K562 (cell line): ENCODE measurements at regions not wholly inside any gene's neighbourhood (a gene's known extent, or its start where the extent isn't known, plus 50 kb on each side); places are given as distances from the start of the nearest gene placed in this dataset.

ENCODE experiments used
- ATAC-seq: fragments of 200-7000 bp; cut with Tn5 transposase; 3 replicates; pipeline ENCODE4 v1.9.1; 2020; ENCODE audit warnings: moderate library complexity
- BruUV-seq: library from RNA; stranded (reverse); fragments of 400-500 nt; replicated peaks from 2 replicates; lab custom pipeline; 2021; lab: Mats Ljungman, UMichigan
- CTCF ChIA-PET: fragments of 300-600 bp; formaldehyde crosslinking; extraction: SDS; loops from one replicate; lab custom pipeline; 2021; ENCODE audit warnings: low intra/inter-chr PET ratio; lab: Yijun Ruan, JAX
- POLR2A ChIA-PET: fragments of 300-600, 350-650 bp; sonication (Branson Sonifier 250); formaldehyde crosslinking; extraction: SDS; loops from one replicate; lab custom pipeline; 2021; ENCODE audit warnings: antibody characterized with exemption, inconsistent platforms; lab: Yijun Ruan, JAX
- DNase-seq, 4 experiments: peaks; one replicate each; pipeline versions ENCODE4 v3.0.0 to v3.0.0-alpha.2; 2011 to 2018; ENCODE audit warnings: low spot score in 3 of 4, mixed read lengths in 3 of 4; ENCODE audit errors: extremely low read depth in 1 of 4
- FAIRE-seq: peaks from 2 replicates; lab custom pipeline; 2011; peaks lifted over from hg19 to GRCh38; lab: Jason Lieb, UNC
- H2AFZ ChIP-seq: 2 replicates; pipeline ENCODE4 v1.6.0; 2011; ENCODE audit warnings: low read depth, low read length, control low read depth, inconsistent platforms
- H3K27ac ChIP-seq: fragments of 200-600 bp; 3 replicates; pipeline ENCODE4 v1.8.0; 2011; ENCODE audit warnings: low read depth, mild to moderate bottlenecking, control low read depth, inconsistent platforms, low read length, moderate library complexity, mixed read lengths; ENCODE audit errors: extremely low read depth
- H3K27me3 ChIP-seq, 2 experiments: fragments of 300-600 bp in 1 of 2; 2 replicates in 1 of 2; 3 replicates in 1 of 2; pipeline versions ENCODE4 v1.6.0 to v1.8.0; 2011; ENCODE audit warnings: inconsistent platforms in 2 of 2, low read length in 2 of 2, mild to moderate bottlenecking in 1 of 2, mixed read lengths in 1 of 2, moderate library complexity in 1 of 2; ENCODE audit not compliant: control insufficient read depth in 2 of 2, insufficient read depth in 2 of 2
- H3K36me3 ChIP-seq: fragments of 300-600 bp; 3 replicates; pipeline ENCODE4 v1.8.0; 2011; ENCODE audit warnings: mild to moderate bottlenecking, low read length, inconsistent platforms; ENCODE audit not compliant: control insufficient read depth, insufficient read depth
- H3K4me1 ChIP-seq, 2 experiments: fragments of 200-600 bp in 1 of 2; replicated peaks in 1 of 2; 2 replicates in 1 of 2; 3 replicates in 1 of 2; pipeline versions ENCODE4 v1.5.1 to v1.8.0; 2011; ENCODE audit warnings: inconsistent platforms in 2 of 2, low read length in 2 of 2, mild to moderate bottlenecking in 1 of 2, mixed read lengths in 1 of 2, moderate library complexity in 1 of 2; ENCODE audit not compliant: control insufficient read depth in 2 of 2, insufficient read depth in 2 of 2
- H3K4me2 ChIP-seq: 2 replicates; pipeline ENCODE4 v1.6.1; 2011; ENCODE audit warnings: low read length, control low read depth, inconsistent platforms, mixed read lengths; ENCODE audit not compliant: insufficient read depth
- H3K4me3 ChIP-seq: fragments of 200-600 bp; sonication (generic), shearing (Covaris generic); 2 replicates; pipeline ENCODE4 v1.5.1; 2016; ENCODE audit warnings: control low read depth, inconsistent platforms
- H3K79me2 ChIP-seq: fragments of 200-600 bp; 3 replicates; pipeline ENCODE4 v1.8.0; 2011; ENCODE audit warnings: low read length, inconsistent platforms; ENCODE audit not compliant: control insufficient read depth, insufficient read depth
- H3K9ac ChIP-seq, 2 experiments: 2 replicates each; pipeline versions ENCODE4 v1.6.0 to v1.6.1; 2011; ENCODE audit warnings: low read depth in 2 of 2, low read length in 2 of 2, control low read depth in 1 of 2, inconsistent platforms in 1 of 2, mild to moderate bottlenecking in 1 of 2, mixed read lengths in 1 of 2; ENCODE audit not compliant: insufficient read depth in 1 of 2
- H3K9me1 ChIP-seq: one replicate; pipeline ENCODE4 v1.6.0; 2011; ENCODE audit warnings: inconsistent platforms, mild to moderate bottlenecking, low read length, moderate library complexity; ENCODE audit not compliant: control insufficient read depth, insufficient read depth
- H3K9me3 ChIP-seq: replicated peaks from 2 replicates; pipeline ENCODE4 v1.5.1; 2011; ENCODE audit warnings: low read depth, low read length, inconsistent platforms; ENCODE audit not compliant: control insufficient read depth, insufficient read depth
- H4K20me1 ChIP-seq: replicated peaks from 2 replicates; pipeline ENCODE4 v1.6.1; 2011; ENCODE audit warnings: low read length, inconsistent platforms, mixed read lengths; ENCODE audit not compliant: control insufficient read depth, insufficient read depth
- CBX3 ChIP-seq, 2 experiments: IDR thresholded peaks; 1 replicate in 1 of 2; 2 replicates in 1 of 2; pipeline ENCODE4 v1.6.1; 2012; ENCODE audit warnings: inconsistent platforms in 2 of 2, low read length in 2 of 2, borderline replicate concordance in 1 of 2, control low read depth in 1 of 2
- CHD1 ChIP-seq: fragments of 200-600 bp; sonication (generic); IDR thresholded peaks from one replicate; pipeline ENCODE4 v1.6.1; 2012; ENCODE audit warnings: mild to moderate bottlenecking, moderate library complexity, low read length, inconsistent platforms
- ELF2 ChIP-seq: fragments of 250-450 bp; sonication (Bioruptor Pico); IDR thresholded peaks from 2 replicates; pipeline ENCODE4 v1.5.0; 2021; ENCODE audit warnings: mild to moderate bottlenecking
- HBP1 ChIP-seq: fragments of 450-650 bp; formaldehyde crosslinking; IDR thresholded peaks from 2 replicates; pipeline ENCODE4 v1.4.0; 2022; ENCODE audit warnings: missing genetic modification characterization
- PURB ChIP-seq: sonication (generic); formaldehyde crosslinking; IDR thresholded peaks from 2 replicates; pipeline ENCODE4 v1.9.0; 2021; ENCODE audit warnings: low read depth, mild to moderate bottlenecking, missing genetic modification reagents
- TBL1XR1 ChIP-seq, 2 experiments: IDR thresholded peaks; 2 replicates each; pipeline ENCODE4 v1.6.1; 2012; ENCODE audit warnings: improper control_type of control experiment in 2 of 2, low read length in 2 of 2, mild to moderate bottlenecking in 1 of 2
- ZNF197 ChIP-seq: fragments of 200-800 bp; sonication (Bioruptor generic); IDR thresholded peaks from 2 replicates; pipeline ENCODE4 v1.6.1; 2016; ENCODE audit warnings: low read depth, missing genetic modification characterization, missing compliant biosample characterization
- ZNF212 ChIP-seq: fragments of 450-650 bp; formaldehyde crosslinking; IDR thresholded peaks from 2 replicates; pipeline ENCODE4 v1.4.0; 2020; ENCODE audit warnings: mild to moderate bottlenecking
- ZNF282 ChIP-seq: sonication (generic); formaldehyde crosslinking; IDR thresholded peaks from 2 replicates; pipeline ENCODE4 v1.8.1; 2023; ENCODE audit warnings: missing genetic modification reagents
- ZNF449 ChIP-seq: fragments of 250-450 bp; sonication (Bioruptor Pico); IDR thresholded peaks from 2 replicates; pipeline ENCODE4 v1.8.0; 2022; ENCODE audit warnings: moderate library complexity, mild to moderate bottlenecking, inconsistent platforms
- ZNF583 ChIP-seq: fragments of 250-450 bp; sonication (Bioruptor Pico); IDR thresholded peaks from 2 replicates; pipeline ENCODE4 v1.4.0; 2020
- WGBS: fragments of 100-300 bp; shearing (Covaris generic); methylation state at CpG from one replicate; pipeline ENCODE4 v1.1.6; 2016; ENCODE audit warnings: low coverage, mixed read lengths; ENCODE audit not compliant: insufficient coverage; ENCODE audit errors: missing lambda C conversion rate; 5-methylcytosine and 5-hydroxymethylcytosine counted together
- in situ Hi-C: fragments of 300-500 bp; cut with MboI; formaldehyde crosslinking; loops from 4 replicates; pipeline ENCODE4 v1.15.0; 2018; ENCODE audit warnings: inconsistent platforms, mixed read lengths
- intact Hi-C: fragments of 100-400 bp; cut with micrococcal nuclease; formaldehyde crosslinking; loops from 2 replicates; pipeline ENCODE4 v1.14.2; 2022

- no peaks in the 10 kb centered on the region for H4K20me1 ChIP-seq
- H3K9me3 ChIP-seq, result no peaks in the 10 kb centered on the region
- no peak overlapping the region for H3K27ac ChIP-seq
- ChIA-PET CTCF (no interaction called here), POLR2A (no interaction called here)
- DNase-seq, result no peak
- no peaks in the 10 kb centered on the region for H3K36me3 ChIP-seq
- no peak overlapping the region for H3K4me3 ChIP-seq
- no peak overlapping the region for H2AFZ ChIP-seq
- ATAC-seq, result no peak
- no peak overlapping the region for H3K9ac ChIP-seq
- no peaks in the 10 kb centered on the region; a peak in 2 of 5 replicates for H3K4me1 ChIP-seq
- no TSS peak for BruUV-seq
- H3K9me1 ChIP-seq, result no peaks in the 10 kb centered on the region
- no peak for FAIRE-seq
- WGBS, result 8% methylated on average over 1 of the region's 1 CpG
- in situ Hi-C loops (no loop called here), intact Hi-C loops (no loop called here)
- no peaks in the 10 kb centered on the region for H3K79me2 ChIP-seq
- TF ChIP-seq ZNF449, result no peak
- TF ChIP-seq PURB (CRISPR knock-in tag), result no peak
- TF ChIP-seq CBX3 (IDR thresholded peaks at IDR 0.05; ENCODE audit: borderline replicate concordance in 1 of 2, low read length in 2 of 2), result no peak
- TF ChIP-seq ZNF197 (CRISPR knock-in tag), result no peak
- no peak for TF ChIP-seq HBP1 (CRISPR knock-in tag)
- no peak for TF ChIP-seq ELF2
- TF ChIP-seq ZNF583 (CRISPR knock-in tag), result no peak
- no peak for TF ChIP-seq CHD1
- TF ChIP-seq ZNF212 (CRISPR knock-in tag), result no peak
- no peak for TF ChIP-seq TBL1XR1 (IDR thresholded peaks at IDR 0.05; ENCODE audit: low read length in 2 of 2)
- no peak for TF ChIP-seq ZNF282
- H3K4me2 ChIP-seq, result no peak overlapping the region
- no peaks in the 10 kb centered on the region for H3K27me3 ChIP-seq
Observed at GRCh38 chr3:59546522-59546921, 496.7 kb upstream of the CFAP20DC start.
